GM12878 (cell line): ENCODE measurements at regions not wholly inside any gene's neighbourhood (a gene's known extent, or its start where the extent isn't known, plus 50 kb on each side); places are given as distances from the start of the nearest gene placed in this dataset.

Experiments used
- ATAC-seq: fragments of 200-7000 bp; cut with Tn5 transposase; 3 replicates; pipeline ENCODE4 v1.9.1; 2020; ENCODE audit warnings: mild to moderate bottlenecking, moderate library complexity
- BruUV-seq: library from RNA; stranded (reverse); fragments of 400-500 nt; replicated peaks from 2 replicates; lab custom pipeline; 2021; lab: Mats Ljungman, UMichigan
- CTCF ChIA-PET: fragments of 300-600 bp; sonication (Branson Sonifier 250); formaldehyde crosslinking; extraction: SDS; loops from one replicate; lab custom pipeline; 2021; ENCODE audit warnings: inconsistent platforms; lab: Yijun Ruan, JAX
- POLR2A ChIA-PET: fragments of 350-600 bp; formaldehyde crosslinking; extraction: SDS; loops from one replicate; lab custom pipeline; 2021; ENCODE audit warnings: inconsistent platforms; lab: Charles Lee
- RAD21 ChIA-PET: fragments of 300-600 bp; sonication (Branson Sonifier 250); formaldehyde crosslinking; loops from one replicate; lab custom pipeline; 2023; ENCODE audit warnings: antibody characterized with exemption; ENCODE audit not compliant: unreplicated experiment; lab: Charles Lee
- SMC1A ChIA-PET: fragments of 300-600 bp; sonication (Branson Sonifier 250); formaldehyde crosslinking; loops from one replicate; lab custom pipeline; 2023; ENCODE audit not compliant: unreplicated experiment, uncharacterized antibody; lab: Charles Lee
- DNase-seq: peaks from one replicate; pipeline ENCODE4 v3.0.0-alpha.2; 2011; ENCODE audit warnings: low read depth, low spot score
- FAIRE-seq: peaks from 3 replicates; lab custom pipeline; 2011; peaks lifted over from hg19 to GRCh38; lab: Jason Lieb, UNC
- H2AFZ ChIP-seq: 2 replicates; pipeline ENCODE4 v1.6.0; 2011; ENCODE audit warnings: low read depth, low read length, control low read depth; ENCODE audit not compliant: control insufficient read depth
- H3K27ac ChIP-seq: 2 replicates; pipeline ENCODE4 v1.5.1; 2011; ENCODE audit warnings: control low read depth; ENCODE audit not compliant: control insufficient read depth, insufficient read depth
- H3K27me3 ChIP-seq, 2 experiments: replicated peaks in 1 of 2; 2 replicates each; pipeline versions ENCODE4 v1.6.0 to v1.6.1; 2011; ENCODE audit warnings: low read length in 1 of 2; ENCODE audit not compliant: control insufficient read depth in 2 of 2, insufficient read depth in 2 of 2
- H3K36me3 ChIP-seq, 2 experiments: 2 replicates each; pipeline ENCODE4 v1.5.1; 2011; ENCODE audit warnings: low read length in 1 of 2; ENCODE audit not compliant: control insufficient read depth in 2 of 2, insufficient read depth in 2 of 2
- H3K4me1 ChIP-seq: 2 replicates; pipeline ENCODE4 v1.6.1; 2011; ENCODE audit warnings: mild to moderate bottlenecking, low read length, moderate library complexity, mixed read lengths; ENCODE audit not compliant: control insufficient read depth, insufficient read depth
- H3K4me2 ChIP-seq: 2 replicates; pipeline ENCODE4 v1.6.0; 2011; ENCODE audit warnings: control low read depth; ENCODE audit not compliant: control insufficient read depth, insufficient read depth
- H3K4me3 ChIP-seq: fragments of 200-600 bp; sonication (generic); 2 replicates; pipeline ENCODE4 v1.5.1; 2016
- H3K79me2 ChIP-seq: 2 replicates; pipeline ENCODE4 v1.6.0; 2011; ENCODE audit warnings: low read length; ENCODE audit not compliant: control insufficient read depth, insufficient read depth
- H3K9ac ChIP-seq: 2 replicates; pipeline ENCODE4 v1.8.0; 2011; ENCODE audit warnings: low read length, control low read depth, mixed read lengths; ENCODE audit not compliant: control insufficient read depth, insufficient read depth
- H3K9me3 ChIP-seq: replicated peaks from 3 replicates; pipeline ENCODE4 v1.5.1; 2011; ENCODE audit warnings: mild to moderate bottlenecking, low read length; ENCODE audit not compliant: control insufficient read depth, insufficient read depth
- H4K20me1 ChIP-seq: 2 replicates; pipeline ENCODE4 v1.6.0; 2011; ENCODE audit not compliant: control insufficient read depth, insufficient read depth
- ATF7 ChIP-seq: fragments of 450-650 bp; IDR thresholded peaks from 2 replicates; pipeline ENCODE4 v1.6.1; 2016; ENCODE audit warnings: low read depth, mild to moderate bottlenecking
- CBX3 ChIP-seq: fragments of 200-600 bp; sonication (generic); IDR thresholded peaks from 2 replicates; pipeline ENCODE4 v1.6.1; 2016; ENCODE audit warnings: low read depth, borderline replicate concordance
- CREB1 ChIP-seq: IDR thresholded peaks from 2 replicates; pipeline ENCODE4 v1.6.1; 2012; ENCODE audit warnings: low read depth, mild to moderate bottlenecking, inconsistent platforms
- FOS ChIP-seq: IDR thresholded peaks from 3 replicates; pipeline ENCODE4 v1.6.1; 2011; ENCODE audit warnings: borderline replicate concordance; ENCODE audit not compliant: insufficient read length; ENCODE audit errors: extremely low read depth
- HDAC2 ChIP-seq: fragments of 200-600 bp; sonication (generic); IDR thresholded peaks from 2 replicates; pipeline ENCODE4 v1.6.1; 2017
- IKZF2 ChIP-seq, 2 experiments: fragments of 450-650 bp; IDR thresholded peaks; 2 replicates each; pipeline ENCODE4 v1.6.1; 2017; ENCODE audit warnings: mild to moderate bottlenecking in 2 of 2, moderate library complexity in 2 of 2
- LARP7 ChIP-seq: fragments of 450-650 bp; IDR thresholded peaks from 2 replicates; pipeline ENCODE4 v1.6.1; 2017; ENCODE audit warnings: mild to moderate bottlenecking
- MEF2B ChIP-seq: fragments of 450-650 bp; IDR thresholded peaks from 2 replicates; pipeline ENCODE4 v1.6.1; 2018; ENCODE audit warnings: mild to moderate bottlenecking, moderate library complexity; ENCODE audit not compliant: partially characterized antibody, poor library complexity, severe bottlenecking
- NRF1 ChIP-seq: conservative IDR thresholded peaks from 2 replicates; pipeline ENCODE4 v1.6.1; 2011; ENCODE audit warnings: mild to moderate bottlenecking, low read depth, low read length, improper control_type of control experiment
- PBX3 ChIP-seq: IDR thresholded peaks from 2 replicates; pipeline ENCODE4 v1.6.1; 2011; ENCODE audit warnings: mild to moderate bottlenecking, low read depth, low read length, moderate library complexity; ENCODE audit not compliant: insufficient replicate concordance
- SKIL ChIP-seq: fragments of 450-650 bp; IDR thresholded peaks from 2 replicates; pipeline ENCODE4 v1.6.1; 2017; ENCODE audit warnings: mild to moderate bottlenecking, low read depth, inconsistent platforms; ENCODE audit not compliant: poor library complexity, severe bottlenecking
- SREBF1 ChIP-seq: IDR thresholded peaks from 2 replicates; pipeline ENCODE4 v1.6.1; 2012; ENCODE audit warnings: mild to moderate bottlenecking, low read length
- ZNF592 ChIP-seq: fragments of 450-650 bp; IDR thresholded peaks from 2 replicates; pipeline ENCODE4 v1.6.1; 2017; ENCODE audit warnings: mild to moderate bottlenecking, moderate library complexity
- ZNF622 ChIP-seq: fragments of 450-650 bp; IDR thresholded peaks from 2 replicates; pipeline ENCODE4 v1.6.1; 2017; ENCODE audit warnings: mild to moderate bottlenecking, inconsistent platforms
- ZNF687 ChIP-seq: fragments of 450-650 bp; IDR thresholded peaks from 2 replicates; pipeline ENCODE4 v1.6.1; 2017; ENCODE audit warnings: mild to moderate bottlenecking, moderate library complexity
- WGBS: methylation state at CpG from one replicate; pipeline ENCODE4 v1.1.6; 2016; ENCODE audit warnings: low lambda C conversion rate; ENCODE audit not compliant: insufficient replicate concordance, insufficient coverage; ENCODE audit errors: missing lambda C conversion rate; 5-methylcytosine and 5-hydroxymethylcytosine counted together
- in situ Hi-C: fragments of 300-500 bp; cut with MboI; formaldehyde crosslinking; loops from 9 replicates; pipeline ENCODE4 v1.14.3; 2018; ENCODE audit warnings: mixed read lengths
- intact Hi-C: fragments of 100-400 bp; cut with micrococcal nuclease; formaldehyde crosslinking; loops from one replicate; pipeline ENCODE4 v1.14.2; 2022; ENCODE audit not compliant: unreplicated experiment

- H3K4me1 ChIP-seq: no peaks in the 10 kb centered on the region
- H2AFZ ChIP-seq: no peak overlapping the region
- 0% methylated on average over 2 of the region's 2 CpGs for WGBS
- FAIRE-seq (no peak), DNase-seq (no peak), ATAC-seq (no peak)
- SMC1A ChIA-PET: no interaction called here
- intact Hi-C loops (no loop called here), in situ Hi-C loops (no loop called here)
- CTCF ChIA-PET: no interaction called here
- H3K9me3 ChIP-seq: no peaks in the 10 kb centered on the region
- no peak overlapping the region for H3K27ac ChIP-seq
- RAD21 ChIA-PET: no interaction called here
- POLR2A ChIA-PET: no interaction called here
- no peaks in the 10 kb centered on the region for H3K27me3 ChIP-seq
- H3K9ac ChIP-seq: no peak overlapping the region
- H3K79me2 ChIP-seq: no peaks in the 10 kb centered on the region
- H4K20me1 ChIP-seq: no peaks in the 10 kb centered on the region
- no peak overlapping the region for H3K4me3 ChIP-seq
- H3K36me3 ChIP-seq: no peaks in the 10 kb centered on the region
- BruUV-seq: no TSS peak
- no peak overlapping the region for H3K4me2 ChIP-seq
- TF ChIP-seq ATF7 (no peak), FOS (no peak), CBX3 (no peak), SREBF1 (no peak), PBX3 (no peak), NRF1 (no peak), LARP7 (no peak), MEF2B (no peak), IKZF2 (IDR thresholded peaks at IDR 0.05) (no peak), HDAC2 (no peak), ZNF592 (no peak), CREB1 (no peak), ZNF622 (no peak), ZNF687 (no peak), SKIL (no peak)
Measured at GRCh38 chr21:24294171-24294570, 1313.1 kb downstream of the MRPL39 start.
